Activated T-cell treated with anti-CD3 and anti-CD28 coated beads, Interleukin-2, amount 50 U/mL, for 4 hours (primary cell): ENCODE measurements at regions not wholly inside any gene's neighbourhood (a gene's known extent, or its start where the extent isn't known, plus 50 kb on each side); places are given as distances from the start of the nearest gene placed in this dataset.
"Not testable (repeated sequence)": the region's sequence is repeated elsewhere in the genome, so short reads cannot be mapped to it uniquely, and the experiment has no call there.

ENCODE experiments used
- ATAC-seq, 2 donors: fragments of 200-7000 bp; cut with Tn5 transposase; one replicate each; pipeline ENCODE4 v1.10.0; 2021
- DNase-seq: peaks from one replicate; pipeline ENCODE4 v3.0.0-alpha.2; 2020
- H3K27me3 Mint-ChIP-seq: one replicate; pipeline ENCODE4 v1.8.0; 2021; ENCODE audit warnings: low read depth, mixed read lengths
- H3K36me3 Mint-ChIP-seq: one replicate; pipeline ENCODE4 v1.8.0; 2022; ENCODE audit warnings: mixed read lengths; ENCODE audit not compliant: insufficient read depth
- H3K4me1 Mint-ChIP-seq: one replicate; pipeline ENCODE4 v1.8.0; 2021; ENCODE audit warnings: low read depth, mixed read lengths
- H3K4me3 Mint-ChIP-seq: one replicate; pipeline ENCODE4 v1.8.0; 2021; ENCODE audit warnings: mild to moderate bottlenecking, moderate library complexity, mixed read lengths
- H3K9me3 Mint-ChIP-seq: one replicate; pipeline ENCODE4 v1.8.0; 2021; ENCODE audit warnings: mixed read lengths

- Mint-ChIP-seq H3K4me3 (no peak overlapping the region), H3K9me3 (peaks cover 5% of the 10 kb centered on the region), H3K27me3 (no peaks in the 10 kb centered on the region), H3K4me1 (no peaks in the 10 kb centered on the region), H3K36me3 (no peaks in the 10 kb centered on the region)
- ATAC-seq (no peak), DNase-seq (no peak)
Observed at GRCh38 chr6:139990856-139991465, 616.5 kb upstream of the CITED2 start.

GRCh38 chr6:139990026-139990686 lies 615.7 kb upstream of the CITED2 start:
- no peak for DNase-seq
- no peaks in the 10 kb centered on the region for H3K4me1 Mint-ChIP-seq
- peaks cover 5% of the 10 kb centered on the region for H3K9me3 Mint-ChIP-seq
- no peaks in the 10 kb centered on the region for H3K36me3 Mint-ChIP-seq
- H3K4me3 Mint-ChIP-seq: no peak overlapping the region
- ATAC-seq: no peak
- H3K27me3 Mint-ChIP-seq: no peaks in the 10 kb centered on the region

GRCh38 chr6:139988685-139989084 lies 614.2 kb upstream of the CITED2 start:
- Mint-ChIP-seq H3K9me3 (peaks cover 3% of the 10 kb centered on the region), H3K27me3 (peaks cover 4% of the 10 kb centered on the region), H3K36me3 (no peaks in the 10 kb centered on the region), H3K4me1 (no peaks in the 10 kb centered on the region), H3K4me3 (no peak overlapping the region)
- no peak for DNase-seq
- no peak for ATAC-seq

- Mint-ChIP-seq H3K27me3 (peaks cover 6% of the 10 kb centered on the region), H3K4me3 (no peak overlapping the region), H3K36me3 (no peaks in the 10 kb centered on the region), H3K4me1 (peaks cover under 1% of the 10 kb centered on the region), H3K9me3 (no peaks in the 10 kb centered on the region)
- ATAC-seq (no peak), DNase-seq (no peak)
Observed at GRCh38 chr6:139987091-139987490, 612.6 kb upstream of the CITED2 start.

GRCh38 chr6:139985236-139985815 lies 610.9 kb upstream of the CITED2 start:
- no peak for ATAC-seq
- Mint-ChIP-seq H3K4me3 (no peak overlapping the region), H3K27me3 (peaks cover 6% of the 10 kb centered on the region), H3K9me3 (no peaks in the 10 kb centered on the region), H3K4me1 (peaks cover 4% of the 10 kb centered on the region), H3K36me3 (no peaks in the 10 kb centered on the region)
- no peak for DNase-seq

GRCh38 chr6:139984317-139984716 lies 609.9 kb upstream of the CITED2 start:
- Mint-ChIP-seq H3K36me3 (no peaks in the 10 kb centered on the region), H3K4me3 (no peak overlapping the region), H3K4me1 (peaks cover 4% of the 10 kb centered on the region), H3K27me3 (peaks cover 6% of the 10 kb centered on the region), H3K9me3 (no peaks in the 10 kb centered on the region)
- ATAC-seq: no peak
- no peak for DNase-seq

GRCh38 chr6:139983555-139984276 lies 609.3 kb upstream of the CITED2 start:
- Mint-ChIP-seq H3K4me1 (peaks cover 4% of the 10 kb centered on the region), H3K9me3 (no peaks in the 10 kb centered on the region), H3K4me3 (no peak overlapping the region), H3K27me3 (peaks cover 6% of the 10 kb centered on the region), H3K36me3 (no peaks in the 10 kb centered on the region)
- no peak for DNase-seq
- no peak for ATAC-seq

- DNase-seq (no peak), ATAC-seq (no peak)
- Mint-ChIP-seq H3K9me3 (no peaks in the 10 kb centered on the region), H3K4me3 (no peak overlapping the region), H3K4me1 (peaks cover 4% of the 10 kb centered on the region), H3K36me3 (no peaks in the 10 kb centered on the region), H3K27me3 (peaks cover 6% of the 10 kb centered on the region)
Observed at GRCh38 chr6:139982652-139983295, 608.3 kb upstream of the CITED2 start.

- H3K36me3 Mint-ChIP-seq: no peaks in the 10 kb centered on the region
- peaks cover 6% of the 10 kb centered on the region for H3K27me3 Mint-ChIP-seq
- H3K9me3 Mint-ChIP-seq: no peaks in the 10 kb centered on the region
- no peak overlapping the region for H3K4me3 Mint-ChIP-seq
- H3K4me1 Mint-ChIP-seq: peaks cover 4% of the 10 kb centered on the region
- DNase-seq (no peak), ATAC-seq (no peak)
Observed at GRCh38 chr6:139982195-139982594, 607.7 kb upstream of the CITED2 start.

- no peak for ATAC-seq
- H3K9me3 Mint-ChIP-seq: no peaks in the 10 kb centered on the region
- H3K4me3 Mint-ChIP-seq: no peak overlapping the region
Observed at GRCh38 chr6:139981768-139982181, 607.3 kb upstream of the CITED2 start.

GRCh38 chr6:139981066-139981624 lies 606.7 kb upstream of the CITED2 start:
- Mint-ChIP-seq H3K27me3 (peaks cover 6% of the 10 kb centered on the region), H3K4me3 (no peak overlapping the region), H3K9me3 (no peaks in the 10 kb centered on the region), H3K36me3 (no peaks in the 10 kb centered on the region), H3K4me1 (peaks cover 4% of the 10 kb centered on the region)
- DNase-seq: no peak
- no peak for ATAC-seq

More at GRCh38 chr6:139981768-139982181, 607.3 kb upstream of the CITED2 start:
- H3K36me3 Mint-ChIP-seq: no peaks in the 10 kb centered on the region
- peaks cover 4% of the 10 kb centered on the region for H3K4me1 Mint-ChIP-seq
- peaks cover 6% of the 10 kb centered on the region for H3K27me3 Mint-ChIP-seq
- no peak for DNase-seq

GRCh38 chr6:139980631-139981030 lies 606.2 kb upstream of the CITED2 start:
- not testable (repeated sequence) for ATAC-seq, H3K9me3 Mint-ChIP-seq, H3K4me3 Mint-ChIP-seq, DNase-seq, H3K36me3 Mint-ChIP-seq, H3K4me1 Mint-ChIP-seq, H3K27me3 Mint-ChIP-seq

GRCh38 chr6:139979021-139979725 lies 604.7 kb upstream of the CITED2 start:
- ATAC-seq (no peak), DNase-seq (no peak)
- Mint-ChIP-seq H3K27me3 (peaks cover 6% of the 10 kb centered on the region), H3K4me3 (no peak overlapping the region), H3K36me3 (no peaks in the 10 kb centered on the region), H3K9me3 (no peaks in the 10 kb centered on the region), H3K4me1 (peaks cover 4% of the 10 kb centered on the region)
